Pancreas (tissue), 10 donors: ENCODE measurements at regions not wholly inside any gene's neighbourhood (a gene's known extent, or its start where the extent isn't known, plus 50 kb on each side); places are given as distances from the start of the nearest gene placed in this dataset.

Experiments used
- ATAC-seq, 4 donors: fragments of 200-7000 bp; cut with Tn5 transposase; one replicate each; pipeline versions ENCODE4 v1.8.0 to v1.9.1; 2020; ENCODE audit warnings: mild to moderate bottlenecking in 4 of 4, moderate library complexity in 4 of 4
- DNase-seq, 6 donors: peaks; one replicate each; pipeline ENCODE4 v3.0.0-alpha.2; 2020
- FAIRE-seq: peaks from 2 replicates; lab custom pipeline; 2012; peaks lifted over from hg19 to GRCh38; lab: Jason Lieb, UNC
- H3K27ac ChIP-seq, 4 donors: fragments of 200-600 bp; sonication (generic); 1 replicate in 3 of 4; 2 replicates in 1 of 4; pipeline versions ENCODE4 v1.5.0 to v1.8.0; 2020
- H3K27me3 ChIP-seq, 4 donors: fragments of 200-600 bp; one replicate each; pipeline ENCODE4 v1.8.0; 2021
- H3K36me3 ChIP-seq, 3 donors: fragments of 200-600 bp; sonication (generic) in 1 of 3; one replicate each; pipeline versions ENCODE4 v1.5.0 to v1.8.0; 2020 to 2021
- H3K4me1 ChIP-seq, 3 donors: fragments of 200-600 bp; one replicate each; pipeline ENCODE4 v1.8.0; 2021
- H3K4me3 ChIP-seq, 4 donors: fragments of 200-600 bp; sonication (generic) in 2 of 4; one replicate each; pipeline versions ENCODE4 v1.5.0 to v1.8.0; 2020 to 2021
- H3K9me3 ChIP-seq, 4 donors: fragments of 200-600 bp; one replicate each; pipeline ENCODE4 v1.8.0; 2021
- WGBS, 2 donors: extraction: QIAGEN DNeasy Blood & Tissue Kit; methylation state at CpG; one replicate each; pipeline ENCODE4 v1.1.7; 2013; 5-methylcytosine and 5-hydroxymethylcytosine counted together
- intact Hi-C, 3 donors: fragments of 100-400 bp; cut with DNase I; formaldehyde crosslinking; loops; one replicate each; pipeline versions ENCODE4 v1.11.1 to v1.14.2; 2022
- TF ChIP-seq, protein P1 (sequence below), 4 donors: fragments of 200-600 bp; sonication (generic) in 3 of 4; IDR thresholded peaks; one replicate each; pipeline versions ENCODE4 v1.5.0 to v1.8.0; 2021; ENCODE audit warnings: antibody characterized with exemption in 4 of 4
- donor health status: healthy with polysubstance abuse.
- donor health status: DM: no; HTN: no; CAD: no; lungs with moderate emphysema.
- donor health status: DM: no; HTN: no; CAD: no.
- donor health status: control.
- donor health status: control.
- donor health status: Bipolar disorder and iron deficiency.
- donor health status: DM: yes; HTN: yes; CAD: no.
- donor health status: DM: no; HTN: no; CAD: no.
- donor health status: DM: no; HTN: no; CAD: no.
- donor health status: DM: yes; HTN: yes; CAD: no.

DNA sequence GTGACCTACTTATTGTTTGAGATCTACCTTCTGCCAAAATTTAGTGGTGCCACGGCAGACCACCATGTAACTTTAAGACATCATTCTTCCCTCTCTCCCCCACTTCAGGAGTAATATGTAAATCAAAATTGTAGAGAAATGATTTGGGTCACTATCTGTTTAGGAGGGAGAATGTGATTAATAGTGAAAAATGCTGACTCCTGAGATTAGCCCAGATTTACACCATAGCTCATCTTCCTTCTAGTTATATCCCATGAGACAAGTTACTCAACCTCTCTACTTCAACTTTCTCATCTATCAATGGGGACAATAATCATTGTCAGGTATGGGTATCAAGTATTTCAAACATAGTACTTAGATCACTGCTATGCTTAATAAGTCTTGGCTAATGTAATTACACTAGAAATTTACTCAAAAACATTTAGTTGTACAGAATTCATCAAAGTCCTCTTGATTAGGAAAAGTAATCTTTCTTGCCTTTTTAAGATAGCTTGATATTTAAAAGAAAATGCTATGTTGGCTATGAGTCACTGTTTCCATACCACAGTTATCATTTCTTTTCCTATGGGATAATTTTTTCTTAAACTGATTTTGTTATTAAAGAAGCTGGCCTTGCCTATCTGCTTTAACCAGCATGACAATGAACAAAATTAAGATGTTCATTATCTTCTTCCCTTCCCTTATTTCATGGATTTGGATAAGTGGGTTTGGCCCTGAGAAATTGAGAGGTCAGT is 1038.9 kb upstream of the ZEB2 start:
- no peak overlapping the region for H3K27ac ChIP-seq
- DNase-seq (no peak), ATAC-seq (no peak), FAIRE-seq (no peak)
- intact Hi-C loops, result no loop called here
- H3K27me3 ChIP-seq, result no peaks in the 10 kb centered on the region
- TF ChIP-seq, protein P1, sequence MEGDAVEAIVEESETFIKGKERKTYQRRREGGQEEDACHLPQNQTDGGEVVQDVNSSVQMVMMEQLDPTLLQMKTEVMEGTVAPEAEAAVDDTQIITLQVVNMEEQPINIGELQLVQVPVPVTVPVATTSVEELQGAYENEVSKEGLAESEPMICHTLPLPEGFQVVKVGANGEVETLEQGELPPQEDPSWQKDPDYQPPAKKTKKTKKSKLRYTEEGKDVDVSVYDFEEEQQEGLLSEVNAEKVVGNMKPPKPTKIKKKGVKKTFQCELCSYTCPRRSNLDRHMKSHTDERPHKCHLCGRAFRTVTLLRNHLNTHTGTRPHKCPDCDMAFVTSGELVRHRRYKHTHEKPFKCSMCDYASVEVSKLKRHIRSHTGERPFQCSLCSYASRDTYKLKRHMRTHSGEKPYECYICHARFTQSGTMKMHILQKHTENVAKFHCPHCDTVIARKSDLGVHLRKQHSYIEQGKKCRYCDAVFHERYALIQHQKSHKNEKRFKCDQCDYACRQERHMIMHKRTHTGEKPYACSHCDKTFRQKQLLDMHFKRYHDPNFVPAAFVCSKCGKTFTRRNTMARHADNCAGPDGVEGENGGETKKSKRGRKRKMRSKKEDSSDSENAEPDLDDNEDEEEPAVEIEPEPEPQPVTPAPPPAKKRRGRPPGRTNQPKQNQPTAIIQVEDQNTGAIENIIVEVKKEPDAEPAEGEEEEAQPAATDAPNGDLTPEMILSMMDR (IDR thresholded peaks at IDR 0.05), result no peak
- peaks cover 0 to 10% (median 5%) of the 10 kb centered on the region in 3 donors for H3K4me1 ChIP-seq
- H3K36me3 ChIP-seq, result no peaks in the 10 kb centered on the region
- no peaks in the 10 kb centered on the region for H3K9me3 ChIP-seq
- H3K4me3 ChIP-seq, result no peak overlapping the region
- 76 to 87% methylated on average over 1 of the region's 1 CpG for WGBS, 2 donors

DNA sequence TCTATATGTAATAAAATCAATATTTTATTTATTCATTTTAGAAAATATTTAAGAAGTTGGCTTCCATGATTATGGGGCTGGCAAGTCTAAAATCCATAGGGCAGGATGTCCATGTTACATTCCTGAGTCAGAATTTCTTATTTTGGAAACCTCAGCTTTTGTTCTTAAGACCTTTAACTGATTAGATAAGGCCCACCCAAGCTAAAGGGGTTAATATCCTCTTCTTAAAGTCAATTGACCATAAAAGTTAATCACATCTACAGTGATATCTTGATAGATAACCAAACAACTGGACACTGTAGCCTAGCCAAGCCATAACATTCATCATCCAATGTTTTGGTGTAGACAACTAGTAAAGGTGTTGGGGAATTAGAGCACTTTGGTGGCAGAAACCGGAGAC is 1035.4 kb upstream of the ZEB2 start:
- intact Hi-C loops, result no loop called here
- no peak overlapping the region for H3K4me3 ChIP-seq
- H3K27me3 ChIP-seq, result no peaks in the 10 kb centered on the region
- FAIRE-seq (no peak), DNase-seq (no peak), ATAC-seq (no peak)
- WGBS, 2 donors, result 96% methylated on average over 1 of the region's 1 CpG
- peaks cover 0 to 14% (median 0%) of the 10 kb centered on the region in 3 donors for H3K4me1 ChIP-seq
- TF ChIP-seq, protein P1 (IDR thresholded peaks at IDR 0.05), result no peak
- no peaks in the 10 kb centered on the region for H3K36me3 ChIP-seq
- H3K27ac ChIP-seq, result no peak overlapping the region
- no peaks in the 10 kb centered on the region for H3K9me3 ChIP-seq

DNA sequence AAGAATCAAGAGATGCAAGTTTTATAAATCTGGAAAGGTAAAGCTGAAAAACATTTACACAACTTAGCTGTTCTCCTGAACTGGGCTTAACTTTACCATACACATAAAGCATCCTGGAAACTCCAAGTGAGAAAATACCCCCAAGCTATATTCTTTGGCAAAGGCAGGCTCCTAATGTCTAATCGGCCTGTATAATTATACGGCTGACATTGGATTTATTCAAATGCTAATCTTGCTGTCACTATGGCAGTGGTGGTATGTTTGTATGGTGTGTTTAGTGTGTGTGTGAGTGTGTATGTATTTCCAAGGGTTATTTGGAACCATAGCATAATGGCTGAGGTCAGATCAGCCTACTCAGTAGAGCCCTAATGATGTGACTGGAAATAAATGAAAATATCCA is 1031.8 kb upstream of the ZEB2 start:
- intact Hi-C loops, result no loop called here
- FAIRE-seq (no peak), DNase-seq (no peak), ATAC-seq (no peak)
- Histone ChIP-seq H3K4me1 (peaks cover 0 to 14% (median 0%) of the 10 kb centered on the region in 3 donors), H3K27ac (no peak overlapping the region), H3K9me3 (no peaks in the 10 kb centered on the region), H3K36me3 (no peaks in the 10 kb centered on the region), H3K4me3 (no peak overlapping the region), H3K27me3 (no peaks in the 10 kb centered on the region)
- 74 to 88% methylated on average over 2 of the region's 2 CpGs for WGBS, 2 donors
- TF ChIP-seq, protein P1 (IDR thresholded peaks at IDR 0.05), result no peak

DNA sequence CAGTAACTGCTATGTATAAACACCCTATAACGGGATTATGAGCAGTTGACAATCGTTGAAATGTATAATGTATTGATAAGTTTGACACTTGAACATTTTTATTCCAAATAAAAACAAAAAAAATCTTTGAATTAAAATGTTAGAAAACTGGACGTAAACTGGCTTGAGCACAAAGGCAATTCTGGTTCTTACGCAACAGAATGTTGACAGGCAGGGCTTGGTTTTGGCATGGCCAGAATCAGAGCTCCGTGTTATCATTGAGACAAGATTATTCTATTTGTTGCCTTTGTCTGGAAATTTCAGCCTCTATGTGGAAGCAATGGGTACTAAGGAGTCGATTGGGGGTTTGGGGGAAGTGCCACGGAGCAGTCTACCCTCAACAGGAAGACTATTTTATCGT is 1028.6 kb upstream of the ZEB2 start:
- no peaks in the 10 kb centered on the region for H3K27me3 ChIP-seq
- TF ChIP-seq, protein P1 (IDR thresholded peaks at IDR 0.05), result no peak
- H3K27ac ChIP-seq, result no peak overlapping the region
- peaks cover 0 to 14% (median 0%) of the 10 kb centered on the region in 3 donors for H3K4me1 ChIP-seq
- WGBS, 2 donors, result 71 to 74% methylated on average over 8 of the region's 8 CpGs
- intact Hi-C loops, result no loop called here
- FAIRE-seq (no peak), ATAC-seq (no peak), DNase-seq (no peak)
- H3K36me3 ChIP-seq, result no peaks in the 10 kb centered on the region
- H3K4me3 ChIP-seq, result no peak overlapping the region
- H3K9me3 ChIP-seq, result no peaks in the 10 kb centered on the region

DNA sequence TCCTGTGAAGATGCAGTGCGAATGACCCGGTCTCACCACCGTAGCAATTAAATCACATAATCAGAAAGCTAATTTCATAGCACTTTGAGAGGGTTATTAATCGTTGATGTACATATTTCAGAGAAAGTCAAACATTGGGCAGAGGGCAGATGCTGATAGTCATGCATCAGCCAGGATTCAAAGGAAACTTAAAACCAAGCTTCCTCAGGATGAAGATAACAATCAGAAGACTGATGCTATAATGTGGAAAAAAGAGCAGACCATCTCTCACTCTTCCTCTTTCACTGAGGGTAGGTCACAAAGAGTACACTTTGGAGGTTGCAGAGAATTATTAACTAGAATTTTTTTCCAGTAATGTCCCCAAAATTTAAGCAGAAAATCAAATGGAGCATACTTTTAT is 1027.7 kb upstream of the ZEB2 start:
- intact Hi-C loops, result no loop called here
- no peaks in the 10 kb centered on the region for H3K9me3 ChIP-seq
- TF ChIP-seq, protein P1 (IDR thresholded peaks at IDR 0.05), result no peak
- H3K27ac ChIP-seq, result no peak overlapping the region
- no peak for FAIRE-seq
- no peaks in the 10 kb centered on the region for H3K27me3 ChIP-seq
- 65 to 66% methylated on average over 4 of the region's 4 CpGs for WGBS, 2 donors
- no peak for DNase-seq
- no peak for ATAC-seq
- no peak overlapping the region for H3K4me3 ChIP-seq
- H3K4me1 ChIP-seq, result peaks cover 0 to 5% (median 0%) of the 10 kb centered on the region in 3 donors
- H3K36me3 ChIP-seq, result no peaks in the 10 kb centered on the region
